ENCODE measurements at regions not wholly inside any gene's neighbourhood (a gene's known extent, or its start where the extent isn't known, plus 50 kb on each side); places are given as distances from the start of the nearest gene placed in this dataset.
A peak's percentile ranks its signal among the peaks of the same experiment; 100 is the strongest.

DNA sequence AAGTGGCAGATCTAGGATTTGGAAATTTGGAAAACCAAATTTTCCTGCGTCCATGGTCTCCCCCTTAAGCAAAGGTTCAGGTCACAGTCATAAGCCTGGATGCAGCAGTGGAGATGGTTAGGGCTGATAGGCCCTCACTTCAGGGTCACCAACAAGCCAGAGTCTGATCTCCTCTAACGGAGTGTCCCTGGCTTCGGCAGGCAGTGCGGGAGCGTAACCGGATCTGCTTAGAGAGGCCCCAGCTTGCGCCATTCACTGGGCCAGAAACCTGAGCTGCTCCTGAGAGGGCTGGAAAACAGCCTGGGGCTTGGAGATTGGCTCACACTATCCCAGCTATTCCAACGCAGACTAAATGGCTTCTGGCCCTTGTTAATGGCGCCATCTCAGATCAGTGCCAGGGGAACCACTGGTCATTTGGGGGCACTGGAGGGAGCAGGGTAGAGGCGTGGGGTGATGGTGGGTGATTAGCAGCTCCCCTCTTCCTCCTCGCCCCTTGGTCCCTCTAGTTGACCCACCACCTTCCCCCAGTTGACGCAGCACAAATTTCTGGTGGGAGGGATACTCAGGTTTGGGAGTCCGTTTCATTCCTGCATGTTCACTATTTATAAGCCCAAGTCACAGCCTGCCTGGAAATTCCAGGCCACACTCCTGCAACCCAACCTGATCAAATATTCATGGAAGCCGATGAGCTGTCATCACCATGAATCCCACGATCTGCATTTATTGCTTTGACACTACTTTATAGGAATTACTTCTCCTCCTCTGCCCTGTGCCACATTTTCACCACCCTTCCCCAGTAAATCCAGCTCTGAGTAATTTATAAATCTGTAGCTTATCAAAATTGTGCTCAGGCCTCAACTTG lies 134.6 kb upstream of the CPEB4 start (continued):
- TF ChIP-seq, protein P1, sequence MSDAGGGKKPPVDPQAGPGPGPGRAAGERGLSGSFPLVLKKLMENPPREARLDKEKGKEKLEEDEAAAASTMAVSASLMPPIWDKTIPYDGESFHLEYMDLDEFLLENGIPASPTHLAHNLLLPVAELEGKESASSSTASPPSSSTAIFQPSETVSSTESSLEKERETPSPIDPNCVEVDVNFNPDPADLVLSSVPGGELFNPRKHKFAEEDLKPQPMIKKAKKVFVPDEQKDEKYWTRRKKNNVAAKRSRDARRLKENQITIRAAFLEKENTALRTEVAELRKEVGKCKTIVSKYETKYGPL (CRISPR knock-in tag; IDR thresholded peaks at IDR 0.05) = no peak
- no peak for TF ChIP-seq MAZ (IDR thresholded peaks at IDR 0.05; ENCODE audit: borderline replicate concordance, low read depth, low read length)
- no peak for TF ChIP-seq MAZ (CRISPR knock-in tag; IDR thresholded peaks at IDR 0.05; ENCODE audit: low read depth)
- TF ChIP-seq EED (CRISPR knock-in tag; IDR thresholded peaks at IDR 0.05) = no peak
- 0 out of 2 replicates have a peak, but pooled peaks have one; percentile 30 for TF ChIP-seq NCOA1 (CRISPR knock-in tag; IDR thresholded peaks at IDR 0.05)
- no peak for TF ChIP-seq ZNF335 (CRISPR knock-in tag; IDR thresholded peaks at IDR 0.05)
- TF ChIP-seq ZNF260 (CRISPR knock-in tag; IDR thresholded peaks at IDR 0.05; ENCODE audit: borderline replicate concordance, low read depth) = no peak
- TF ChIP-seq RFXANK (CRISPR knock-in tag; IDR thresholded peaks at IDR 0.05) = no peak
- 0 out of 2 replicates have a peak, but pooled peaks have one; percentile 43 for TF ChIP-seq ZSCAN29 (CRISPR knock-in tag; conservative IDR thresholded peaks at IDR 0.05)
- no peak for TF ChIP-seq ZNF253 (CRISPR knock-in tag; IDR thresholded peaks at IDR 0.05; ENCODE audit: borderline replicate concordance)
- peak; percentile 40 for TF ChIP-seq THAP11 (CRISPR knock-in tag; IDR thresholded peaks at IDR 0.05)
- TF ChIP-seq XBP1 (CRISPR knock-in tag; IDR thresholded peaks at IDR 0.05) = no peak
- no peak for TF ChIP-seq ZBTB8A (CRISPR knock-in tag; IDR thresholded peaks at IDR 0.05; ENCODE audit: borderline replicate concordance, low read depth)
- TF ChIP-seq, protein P2, sequence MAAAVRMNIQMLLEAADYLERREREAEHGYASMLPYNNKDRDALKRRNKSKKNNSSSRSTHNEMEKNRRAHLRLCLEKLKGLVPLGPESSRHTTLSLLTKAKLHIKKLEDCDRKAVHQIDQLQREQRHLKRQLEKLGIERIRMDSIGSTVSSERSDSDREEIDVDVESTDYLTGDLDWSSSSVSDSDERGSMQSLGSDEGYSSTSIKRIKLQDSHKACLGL (CRISPR knock-in tag; IDR thresholded peaks at IDR 0.05) = no peak
- no peak for TF ChIP-seq MXD4 (CRISPR knock-in tag; IDR thresholded peaks at IDR 0.05)
- TF ChIP-seq MED1 (CRISPR knock-in tag; IDR thresholded peaks at IDR 0.05) = peak; percentile 81
- TF ChIP-seq ZFP62 (CRISPR knock-in tag; IDR thresholded peaks at IDR 0.05) = no peak
- TF ChIP-seq ADNP (CRISPR knock-in tag; IDR thresholded peaks at IDR 0.05) = no peak
- TF ChIP-seq ZNF775 (CRISPR knock-in tag; IDR thresholded peaks at IDR 0.05; ENCODE audit: borderline replicate concordance) = no peak
- TF ChIP-seq ZNF44 (CRISPR knock-in tag; IDR thresholded peaks at IDR 0.05) = no peak
- no peak for TF ChIP-seq ZNF737 (CRISPR knock-in tag; IDR thresholded peaks at IDR 0.05; ENCODE audit: borderline replicate concordance)
- no peak for TF ChIP-seq ZKSCAN1 (IDR thresholded peaks at IDR 0.05; ENCODE audit: low read length)
- TF ChIP-seq ONECUT2 (CRISPR knock-in tag; IDR thresholded peaks at IDR 0.05) = no peak
- TF ChIP-seq GTF2F1 (IDR thresholded peaks at IDR 0.05; ENCODE audit: low read length) = no peak
- TF ChIP-seq POGZ (CRISPR knock-in tag; IDR thresholded peaks at IDR 0.05) = peak; percentile 62
- TF ChIP-seq ZNF180 (CRISPR knock-in tag; IDR thresholded peaks at IDR 0.05; ENCODE audit: borderline replicate concordance, low read depth) = no peak
- TF ChIP-seq RAD21 (CRISPR knock-in tag; IDR thresholded peaks at IDR 0.05) = no peak
- TF ChIP-seq, protein P3, sequence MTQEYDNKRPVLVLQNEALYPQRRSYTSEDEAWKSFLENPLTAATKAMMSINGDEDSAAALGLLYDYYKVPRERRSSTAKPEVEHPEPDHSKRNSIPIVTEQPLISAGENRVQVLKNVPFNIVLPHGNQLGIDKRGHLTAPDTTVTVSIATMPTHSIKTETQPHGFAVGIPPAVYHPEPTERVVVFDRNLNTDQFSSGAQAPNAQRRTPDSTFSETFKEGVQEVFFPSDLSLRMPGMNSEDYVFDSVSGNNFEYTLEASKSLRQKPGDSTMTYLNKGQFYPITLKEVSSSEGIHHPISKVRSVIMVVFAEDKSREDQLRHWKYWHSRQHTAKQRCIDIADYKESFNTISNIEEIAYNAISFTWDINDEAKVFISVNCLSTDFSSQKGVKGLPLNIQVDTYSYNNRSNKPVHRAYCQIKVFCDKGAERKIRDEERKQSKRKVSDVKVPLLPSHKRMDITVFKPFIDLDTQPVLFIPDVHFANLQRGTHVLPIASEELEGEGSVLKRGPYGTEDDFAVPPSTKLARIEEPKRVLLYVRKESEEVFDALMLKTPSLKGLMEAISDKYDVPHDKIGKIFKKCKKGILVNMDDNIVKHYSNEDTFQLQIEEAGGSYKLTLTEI (CRISPR knock-in tag; conservative IDR thresholded peaks at IDR 0.05) = no peak
- TF ChIP-seq, protein P4, sequence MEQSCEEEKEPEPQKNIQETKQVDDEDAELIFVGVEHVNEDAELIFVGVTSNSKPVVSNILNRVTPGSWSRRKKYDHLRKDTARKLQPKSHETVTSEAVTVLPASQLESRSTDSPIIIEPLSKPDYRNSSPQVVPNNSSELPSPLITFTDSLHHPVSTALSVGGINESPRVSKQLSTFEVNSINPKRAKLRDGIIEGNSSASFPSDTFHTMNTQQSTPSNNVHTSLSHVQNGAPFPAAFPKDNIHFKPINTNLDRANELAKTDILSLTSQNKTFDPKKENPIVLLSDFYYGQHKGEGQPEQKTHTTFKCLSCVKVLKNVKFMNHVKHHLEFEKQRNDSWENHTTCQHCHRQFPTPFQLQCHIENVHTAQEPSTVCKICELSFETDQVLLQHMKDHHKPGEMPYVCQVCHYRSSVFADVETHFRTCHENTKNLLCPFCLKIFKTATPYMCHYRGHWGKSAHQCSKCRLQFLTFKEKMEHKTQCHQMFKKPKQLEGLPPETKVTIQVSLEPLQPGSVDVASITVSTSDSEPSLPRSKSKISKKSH (CRISPR knock-in tag; IDR thresholded peaks at IDR 0.05; ENCODE audit: borderline replicate concordance) = no peak

Measured in HepG2 (cell line).